H1 (cell line): ENCODE measurements at regions not wholly inside any gene's neighbourhood (a gene's known extent, or its start where the extent isn't known, plus 50 kb on each side); places are given as distances from the start of the nearest gene placed in this dataset.

Source experiments
- JUND ChIP-seq: IDR thresholded peaks from 2 replicates; pipeline ENCODE4 v1.6.1; 2011; ENCODE audit warnings: mild to moderate bottlenecking, improper control_type of control experiment, low read length
- MAX ChIP-seq: IDR thresholded peaks from 2 replicates; pipeline ENCODE4 v1.6.1; 2012; ENCODE audit warnings: inconsistent platforms
- POLR2A ChIP-seq, 2 experiments: IDR thresholded peaks; 1 replicate in 1 of 2; 2 replicates in 1 of 2; pipeline ENCODE4 v1.6.1; 2011; ENCODE audit warnings: low read depth in 2 of 2, low read length in 2 of 2, mild to moderate bottlenecking in 2 of 2; ENCODE audit errors: control extremely low read depth in 1 of 2
- SIN3A ChIP-seq, 2 experiments: IDR thresholded peaks in 1 of 2; conservative IDR thresholded peaks in 1 of 2; 2 replicates each; pipeline ENCODE4 v1.6.1; 2011 to 2012; ENCODE audit warnings: low read length in 2 of 2, improper control_type of control experiment in 1 of 2, low read depth in 1 of 2, mild to moderate bottlenecking in 1 of 2
- SP1 ChIP-seq: IDR thresholded peaks from 2 replicates; pipeline ENCODE4 v1.6.1; 2011; ENCODE audit warnings: low read depth, low read length
- USF2 ChIP-seq: IDR thresholded peaks from 2 replicates; pipeline ENCODE4 v1.6.1; 2011; ENCODE audit warnings: low read length, improper control_type of control experiment

GRCh38 chr4:18540349-18540748 is 518.8 kb upstream of the LCORL start:
- no peak for TF ChIP-seq SP1
- TF ChIP-seq USF2 = no peak
- no peak for TF ChIP-seq MAX
- TF ChIP-seq POLR2A (IDR thresholded peaks at IDR 0.05; ENCODE audit: control extremely low read depth in 1 of 2, low read depth in 2 of 2, low read length in 2 of 2) = no peak
- no peak for TF ChIP-seq SIN3A (conservative IDR thresholded peaks at IDR 0.05 in 1 of 2, IDR thresholded peaks at IDR 0.05 in 1 of 2; ENCODE audit: low read depth in 1 of 2, low read length in 2 of 2)
- no peak for TF ChIP-seq JUND
